ENCODE measurements at regions not wholly inside any gene's neighbourhood (a gene's known extent, or its start where the extent isn't known, plus 50 kb on each side); places are given as distances from the start of the nearest gene placed in this dataset.
A peak's percentile ranks its signal among the peaks of the same experiment; 100 is the strongest.

- H3K27me3 ChIP-seq (ENCODE audit: control insufficient read depth, insufficient read depth, low read length): no peaks in the 10 kb centered on the region
- H3K36me3 ChIP-seq (ENCODE audit: control insufficient read depth, insufficient read depth, low read length): no peaks in the 10 kb centered on the region
- H3K27ac ChIP-seq (ENCODE audit: low read length): no peak overlapping the region
- H3K4me1 ChIP-seq (ENCODE audit: control insufficient read depth, insufficient read depth, low read length): no peaks in the 10 kb centered on the region
- H3K9me3 ChIP-seq (ENCODE audit: control insufficient read depth, low read depth, low read length): peaks cover 3% of the 10 kb centered on the region
- no CpG with 5 or more reads among the region's 2 CpGs for WGBS (ENCODE audit: insufficient coverage, low lambda C conversion rate)
- DNase-seq: no peak
- no peak overlapping the region for H3K4me3 ChIP-seq (ENCODE audit: low read length)
Observed at GRCh38 chr11:37727371-37727770, 1129.3 kb upstream of the RAG2 start.

- DNase-seq: no peak
- Histone ChIP-seq H3K27me3 (ENCODE audit: control insufficient read depth, insufficient read depth, low read length) (no peaks in the 10 kb centered on the region), H3K36me3 (ENCODE audit: control insufficient read depth, insufficient read depth, low read length) (no peaks in the 10 kb centered on the region), H3K4me1 (ENCODE audit: control insufficient read depth, insufficient read depth, low read length) (no peaks in the 10 kb centered on the region), H3K4me3 (ENCODE audit: low read length) (no peak overlapping the region), H3K27ac (ENCODE audit: low read length) (no peak overlapping the region), H3K9me3 (ENCODE audit: control insufficient read depth, low read depth, low read length) (no peaks in the 10 kb centered on the region)
- 79% methylated on average over 2 of the region's 4 CpGs for WGBS (ENCODE audit: insufficient coverage, low lambda C conversion rate)
Observed at GRCh38 chr11:37724315-37724714, 1126.3 kb upstream of the RAG2 start.

GRCh38 chr11:37721485-37721884, 1123.4 kb upstream of the RAG2 start:
- no peak overlapping the region for H3K27ac ChIP-seq (ENCODE audit: low read length)
- no peaks in the 10 kb centered on the region for H3K4me1 ChIP-seq (ENCODE audit: control insufficient read depth, insufficient read depth, low read length)
- WGBS (ENCODE audit: insufficient coverage, low lambda C conversion rate): 92% methylated on average over 2 of the region's 2 CpGs
- no peaks in the 10 kb centered on the region for H3K9me3 ChIP-seq (ENCODE audit: control insufficient read depth, low read depth, low read length)
- DNase-seq: no peak
- H3K36me3 ChIP-seq (ENCODE audit: control insufficient read depth, insufficient read depth, low read length): no peaks in the 10 kb centered on the region
- H3K4me3 ChIP-seq (ENCODE audit: low read length): no peak overlapping the region
- H3K27me3 ChIP-seq (ENCODE audit: control insufficient read depth, insufficient read depth, low read length): no peaks in the 10 kb centered on the region

- no peaks in the 10 kb centered on the region for H3K4me1 ChIP-seq (ENCODE audit: control insufficient read depth, insufficient read depth, low read length)
- WGBS (ENCODE audit: insufficient coverage, low lambda C conversion rate): no CpG with 5 or more reads among the region's 1 CpG
- H3K27me3 ChIP-seq (ENCODE audit: control insufficient read depth, insufficient read depth, low read length): no peaks in the 10 kb centered on the region
- H3K27ac ChIP-seq (ENCODE audit: low read length): no peak overlapping the region
- no peaks in the 10 kb centered on the region for H3K36me3 ChIP-seq (ENCODE audit: control insufficient read depth, insufficient read depth, low read length)
- DNase-seq: no peak
- no peaks in the 10 kb centered on the region for H3K9me3 ChIP-seq (ENCODE audit: control insufficient read depth, low read depth, low read length)
- H3K4me3 ChIP-seq (ENCODE audit: low read length): no peak overlapping the region
Observed at GRCh38 chr11:37718431-37718999, 1120.5 kb upstream of the RAG2 start.

GRCh38 chr11:37712251-37712650, 1114.2 kb upstream of the RAG2 start:
- 0% methylated on average over 1 of the region's 3 CpGs for WGBS (ENCODE audit: insufficient coverage, low lambda C conversion rate)
- no peaks in the 10 kb centered on the region for H3K36me3 ChIP-seq (ENCODE audit: control insufficient read depth, insufficient read depth, low read length)
- no peaks in the 10 kb centered on the region for H3K4me1 ChIP-seq (ENCODE audit: control insufficient read depth, insufficient read depth, low read length)
- H3K27me3 ChIP-seq (ENCODE audit: control insufficient read depth, insufficient read depth, low read length): no peaks in the 10 kb centered on the region
- DNase-seq: no peak
- H3K27ac ChIP-seq (ENCODE audit: low read length): no peak overlapping the region
- H3K4me3 ChIP-seq (ENCODE audit: low read length): no peak overlapping the region
- H3K9me3 ChIP-seq (ENCODE audit: control insufficient read depth, low read depth, low read length): no peaks in the 10 kb centered on the region

GRCh38 chr11:37710031-37710430, 1112.0 kb upstream of the RAG2 start:
- no peaks in the 10 kb centered on the region for H3K4me1 ChIP-seq (ENCODE audit: control insufficient read depth, insufficient read depth, low read length)
- peak; percentile 7 to 14 for DNase-seq
- no peak overlapping the region for H3K4me3 ChIP-seq (ENCODE audit: low read length)
- H3K36me3 ChIP-seq (ENCODE audit: control insufficient read depth, insufficient read depth, low read length): no peaks in the 10 kb centered on the region
- no peaks in the 10 kb centered on the region for H3K9me3 ChIP-seq (ENCODE audit: control insufficient read depth, low read depth, low read length)
- no peaks in the 10 kb centered on the region for H3K27me3 ChIP-seq (ENCODE audit: control insufficient read depth, insufficient read depth, low read length)
- H3K27ac ChIP-seq (ENCODE audit: low read length): no peak overlapping the region
- no CpG with 5 or more reads among the region's 1 CpG for WGBS (ENCODE audit: insufficient coverage, low lambda C conversion rate)

- H3K27me3 ChIP-seq (ENCODE audit: control insufficient read depth, insufficient read depth, low read length): no peaks in the 10 kb centered on the region
- DNase-seq: no peak
- WGBS (ENCODE audit: insufficient coverage, low lambda C conversion rate): 100% methylated on average over 1 of the region's 2 CpGs
Observed at GRCh38 chr11:37704791-37705190, 1106.8 kb upstream of the RAG2 start.

GRCh38 chr11:37699644-37700043, 1101.6 kb upstream of the RAG2 start:
- Histone ChIP-seq H3K9me3 (ENCODE audit: control insufficient read depth, low read depth, low read length) (peaks cover 7% of the 10 kb centered on the region), H3K4me1 (ENCODE audit: control insufficient read depth, insufficient read depth, low read length) (no peaks in the 10 kb centered on the region), H3K4me3 (ENCODE audit: low read length) (no peak overlapping the region), H3K36me3 (ENCODE audit: control insufficient read depth, insufficient read depth, low read length) (no peaks in the 10 kb centered on the region), H3K27me3 (ENCODE audit: control insufficient read depth, insufficient read depth, low read length) (no peaks in the 10 kb centered on the region), H3K27ac (ENCODE audit: low read length) (no peak overlapping the region)
- DNase-seq: no peak
- no CpG with 5 or more reads among the region's 2 CpGs for WGBS (ENCODE audit: insufficient coverage, low lambda C conversion rate)

More at GRCh38 chr11:37704791-37705190, 1106.8 kb upstream of the RAG2 start:
- Histone ChIP-seq H3K4me1 (ENCODE audit: control insufficient read depth, insufficient read depth, low read length) (no peaks in the 10 kb centered on the region), H3K9me3 (ENCODE audit: control insufficient read depth, low read depth, low read length) (no peaks in the 10 kb centered on the region), H3K4me3 (ENCODE audit: low read length) (no peak overlapping the region), H3K27ac (ENCODE audit: low read length) (no peak overlapping the region), H3K36me3 (ENCODE audit: control insufficient read depth, insufficient read depth, low read length) (no peaks in the 10 kb centered on the region)

- H3K27ac ChIP-seq (ENCODE audit: low read length): no peak overlapping the region
Observed at GRCh38 chr11:37695283-37695682, 1097.2 kb upstream of the RAG2 start.

GRCh38 chr11:37689951-37690350, 1091.9 kb upstream of the RAG2 start:
- 93% methylated on average over 2 of the region's 2 CpGs for WGBS (ENCODE audit: insufficient coverage, low lambda C conversion rate)
- H3K36me3 ChIP-seq (ENCODE audit: control insufficient read depth, insufficient read depth, low read length): no peaks in the 10 kb centered on the region
- no peaks in the 10 kb centered on the region for H3K4me1 ChIP-seq (ENCODE audit: control insufficient read depth, insufficient read depth, low read length)

More at GRCh38 chr11:37695283-37695682, 1097.2 kb upstream of the RAG2 start:
- Histone ChIP-seq H3K27me3 (ENCODE audit: control insufficient read depth, insufficient read depth, low read length) (no peaks in the 10 kb centered on the region), H3K4me3 (ENCODE audit: low read length) (no peak overlapping the region), H3K36me3 (ENCODE audit: control insufficient read depth, insufficient read depth, low read length) (no peaks in the 10 kb centered on the region), H3K4me1 (ENCODE audit: control insufficient read depth, insufficient read depth, low read length) (no peaks in the 10 kb centered on the region), H3K9me3 (ENCODE audit: control insufficient read depth, low read depth, low read length) (peaks cover 10% of the 10 kb centered on the region)
- no peak for DNase-seq

GRCh38 chr11:37688456-37688855, 1090.4 kb upstream of the RAG2 start:
- H3K9me3 ChIP-seq (ENCODE audit: control insufficient read depth, low read depth, low read length): no peaks in the 10 kb centered on the region
- no peaks in the 10 kb centered on the region for H3K36me3 ChIP-seq (ENCODE audit: control insufficient read depth, insufficient read depth, low read length)
- H3K4me3 ChIP-seq (ENCODE audit: low read length): no peak overlapping the region
- DNase-seq: no peak
- WGBS (ENCODE audit: insufficient coverage, low lambda C conversion rate): no CpG with 5 or more reads among the region's 2 CpGs
- H3K27ac ChIP-seq (ENCODE audit: low read length): no peak overlapping the region
- no peaks in the 10 kb centered on the region for H3K4me1 ChIP-seq (ENCODE audit: control insufficient read depth, insufficient read depth, low read length)
- no peaks in the 10 kb centered on the region for H3K27me3 ChIP-seq (ENCODE audit: control insufficient read depth, insufficient read depth, low read length)

More at GRCh38 chr11:37689951-37690350, 1091.9 kb upstream of the RAG2 start:
- Histone ChIP-seq H3K27ac (ENCODE audit: low read length) (no peak overlapping the region), H3K27me3 (ENCODE audit: control insufficient read depth, insufficient read depth, low read length) (no peaks in the 10 kb centered on the region), H3K4me3 (ENCODE audit: low read length) (no peak overlapping the region), H3K9me3 (ENCODE audit: control insufficient read depth, low read depth, low read length) (peaks cover 6% of the 10 kb centered on the region)
- DNase-seq: no peak
